Calu3 (cell line): ENCODE measurements at regions not wholly inside any gene's neighbourhood (a gene's known extent, or its start where the extent isn't known, plus 50 kb on each side); places are given as distances from the start of the nearest gene placed in this dataset.

Source experiments
- BruUV-seq: library from RNA; stranded (reverse); fragments of 400-500 nt; replicated peaks from 2 replicates; lab custom pipeline; 2021; lab: Mats Ljungman, UMichigan
- CTCF ChIA-PET: fragments of 300-600 bp; sonication (Branson Sonifier 250); formaldehyde crosslinking; loops from one replicate; lab custom pipeline; 2022; ENCODE audit warnings: antibody characterized with exemption; lab: Charles Lee
- DNase-seq: peaks from one replicate; pipeline ENCODE4 v3.0.0; 2022
- H3K27ac Mint-ChIP-seq: one replicate; pipeline ENCODE4 v1.8.0; 2022; ENCODE audit warnings: mixed read lengths; ENCODE audit not compliant: unreplicated experiment
- H3K27me3 Mint-ChIP-seq: one replicate; pipeline ENCODE4 v1.8.0; 2022; ENCODE audit warnings: mixed read lengths; ENCODE audit not compliant: unreplicated experiment
- H3K36me3 Mint-ChIP-seq: one replicate; pipeline ENCODE4 v1.8.0; 2022; ENCODE audit warnings: mild to moderate bottlenecking, moderate library complexity, mixed read lengths; ENCODE audit not compliant: insufficient read depth, unreplicated experiment
- H3K4me1 Mint-ChIP-seq: one replicate; pipeline ENCODE4 v1.8.0; 2022; ENCODE audit warnings: mild to moderate bottlenecking, low read depth, mixed read lengths; ENCODE audit not compliant: unreplicated experiment
- H3K4me3 Mint-ChIP-seq: one replicate; pipeline ENCODE4 v1.8.0; 2022; ENCODE audit warnings: mild to moderate bottlenecking, low read depth, moderate library complexity, mixed read lengths; ENCODE audit not compliant: unreplicated experiment
- H3K9me3 Mint-ChIP-seq: one replicate; pipeline ENCODE4 v1.8.0; 2022; ENCODE audit warnings: low read depth, mixed read lengths; ENCODE audit not compliant: unreplicated experiment
- CTCF ChIP-seq: fragments of 200-600 bp; IDR thresholded peaks from one replicate; pipeline ENCODE4 v1.8.0; 2022; ENCODE audit warnings: antibody characterized with exemption; ENCODE audit not compliant: unreplicated experiment
- intact Hi-C: fragments of 100-400 bp; cut with micrococcal nuclease; formaldehyde crosslinking; loops from one replicate; pipeline ENCODE4 v1.10.0; 2022; ENCODE audit not compliant: unreplicated experiment

DNA sequence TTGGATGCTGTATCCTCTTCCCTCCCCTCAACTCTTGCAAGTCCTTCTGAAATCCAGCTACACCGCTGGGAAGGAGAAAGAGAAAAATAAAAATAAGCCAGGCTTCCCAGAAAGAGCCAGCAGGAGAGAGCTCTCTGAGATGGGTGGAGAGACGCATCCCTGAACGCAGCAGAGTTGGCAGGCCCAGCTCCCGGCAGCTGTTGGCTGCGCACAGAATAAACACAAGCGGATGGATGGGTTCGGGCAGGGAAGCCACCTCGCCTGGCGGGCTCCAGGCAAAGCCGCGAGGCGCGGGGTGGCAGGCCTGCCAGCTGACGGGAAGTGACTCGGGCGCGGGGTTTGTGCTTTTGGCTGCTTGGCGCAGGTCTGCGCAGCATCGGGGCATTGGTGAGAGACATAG, 537.7 kb downstream of the MIAT start:
- no peak for TF ChIP-seq CTCF
- intact Hi-C loops = loop anchor here (5.0 kb wide), 1 partner anchor 303 kb away; no protein-coding TSS in a partner anchor
- H3K27ac Mint-ChIP-seq = no peak overlapping the region
- peaks cover 11% of the 10 kb centered on the region for H3K4me1 Mint-ChIP-seq
- H3K27me3 Mint-ChIP-seq = no peaks in the 10 kb centered on the region
- peaks cover 8% of the 10 kb centered on the region for H3K36me3 Mint-ChIP-seq
- DNase-seq = no peak
- CTCF ChIA-PET = interaction anchor here (0.6 kb wide), 1 partner anchor 793 kb away, joined by 3 read pairs; no protein-coding TSS in a partner anchor
- BruUV-seq = no TSS peak
- H3K9me3 Mint-ChIP-seq = no peaks in the 10 kb centered on the region
- no peak overlapping the region for H3K4me3 Mint-ChIP-seq

- CTCF ChIA-PET = interaction anchor here (0.6 kb wide), 1 partner anchor 792 kb away, joined by 3 read pairs; no protein-coding TSS in a partner anchor
- H3K4me1 Mint-ChIP-seq = peaks cover 11% of the 10 kb centered on the region
- no peaks in the 10 kb centered on the region for H3K9me3 Mint-ChIP-seq
- H3K4me3 Mint-ChIP-seq = no peak overlapping the region
- no peak for TF ChIP-seq CTCF
- no peak for DNase-seq
- H3K27me3 Mint-ChIP-seq = no peaks in the 10 kb centered on the region
- H3K27ac Mint-ChIP-seq = no peak overlapping the region
- peaks cover 8% of the 10 kb centered on the region for H3K36me3 Mint-ChIP-seq
- intact Hi-C loops = loop anchor here (5.0 kb wide), 1 partner anchor 303 kb away; no protein-coding TSS in a partner anchor
- BruUV-seq = no TSS peak
Measured at GRCh38 chr22:27195494-27195893, 538.1 kb downstream of the MIAT start.

DNA sequence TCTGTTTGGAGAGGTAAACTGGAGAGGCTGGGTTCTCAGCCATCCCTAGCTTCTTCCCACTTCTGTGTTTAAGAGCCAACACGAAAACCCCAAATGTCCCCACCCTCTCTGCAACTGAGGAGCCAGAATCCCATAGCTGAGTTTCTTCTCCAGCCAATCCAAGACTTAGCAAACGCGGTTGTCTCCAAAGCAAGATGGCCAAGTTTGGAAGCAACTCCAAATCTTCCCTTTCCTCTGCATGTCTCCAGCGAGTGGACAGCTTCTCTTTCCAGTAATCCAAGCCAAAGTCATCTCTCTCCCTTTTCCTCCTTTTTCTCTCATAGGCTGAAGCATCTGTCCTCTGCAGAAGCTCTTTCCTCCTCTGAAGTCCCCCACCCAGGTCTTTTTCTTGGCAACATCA, 539.2 kb downstream of the MIAT start:
- no peak for DNase-seq
- Mint-ChIP-seq H3K27me3 (no peaks in the 10 kb centered on the region), H3K4me1 (peaks cover 11% of the 10 kb centered on the region), H3K27ac (no peak overlapping the region), H3K9me3 (no peaks in the 10 kb centered on the region), H3K4me3 (no peak overlapping the region), H3K36me3 (peaks cover 8% of the 10 kb centered on the region)
- CTCF ChIA-PET = interaction anchor here (0.9 kb wide), 1 partner anchor 25 kb away, joined by 6 read pairs; no protein-coding TSS in a partner anchor
- intact Hi-C loops = loop anchor here (5.0 kb wide), 1 partner anchor 304 kb away; no protein-coding TSS in a partner anchor
- TF ChIP-seq CTCF = no peak
- BruUV-seq = no TSS peak

- no peak overlapping the region for H3K4me3 Mint-ChIP-seq
- CTCF ChIA-PET = no interaction called here
- H3K27ac Mint-ChIP-seq = no peak overlapping the region
Measured at GRCh38 chr22:27197052-27197451, 539.7 kb downstream of the MIAT start.

More at GRCh38 chr22:27197052-27197451, 539.7 kb downstream of the MIAT start:
- no peaks in the 10 kb centered on the region for H3K9me3 Mint-ChIP-seq
- H3K27me3 Mint-ChIP-seq = no peaks in the 10 kb centered on the region
- no peak for TF ChIP-seq CTCF
- H3K36me3 Mint-ChIP-seq = peaks cover 8% of the 10 kb centered on the region
- BruUV-seq = no TSS peak
- H3K4me1 Mint-ChIP-seq = peaks cover 11% of the 10 kb centered on the region
- intact Hi-C loops = loop anchor here (5.0 kb wide), 1 partner anchor 305 kb away; no protein-coding TSS in a partner anchor
- no peak for DNase-seq
